Hematopoietic multipotent progenitor cell treated with erythropoietin and hydrocortisone succinate and interleukin-3 and kit ligand, for 8 days (in vitro differentiated cells): ENCODE measurements at regions not wholly inside any gene's neighbourhood (a gene's known extent, or its start where the extent isn't known, plus 50 kb on each side); places are given as distances from the start of the nearest gene placed in this dataset.
"Not testable (repeated sequence)": the region's sequence is repeated elsewhere in the genome, so short reads cannot be mapped to it uniquely, and the experiment has no call there.

Source experiments
- DNase-seq: peaks from one replicate; pipeline ENCODE4 v3.0.0-alpha.2; 2015

DNA sequence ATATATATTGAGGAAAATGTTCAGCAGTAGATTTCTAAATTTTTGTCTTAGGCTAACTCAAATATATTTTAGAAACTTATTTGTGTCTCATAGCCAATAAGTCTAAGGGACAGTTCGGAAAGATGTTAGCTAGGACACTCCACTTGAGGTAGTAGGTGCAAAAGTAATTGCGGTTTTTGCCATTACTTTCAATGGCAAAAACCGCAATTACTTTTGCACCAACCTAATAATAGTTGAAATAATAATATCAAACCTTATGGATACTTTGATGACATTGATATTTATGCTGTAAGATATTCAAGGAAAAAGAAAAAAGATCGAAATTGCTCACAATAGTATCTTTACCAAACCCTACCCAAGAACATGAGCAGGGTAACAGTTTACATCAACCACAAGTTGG lies 555.5 kb upstream of the ST8SIA4 start:
- no peak for DNase-seq

DNA sequence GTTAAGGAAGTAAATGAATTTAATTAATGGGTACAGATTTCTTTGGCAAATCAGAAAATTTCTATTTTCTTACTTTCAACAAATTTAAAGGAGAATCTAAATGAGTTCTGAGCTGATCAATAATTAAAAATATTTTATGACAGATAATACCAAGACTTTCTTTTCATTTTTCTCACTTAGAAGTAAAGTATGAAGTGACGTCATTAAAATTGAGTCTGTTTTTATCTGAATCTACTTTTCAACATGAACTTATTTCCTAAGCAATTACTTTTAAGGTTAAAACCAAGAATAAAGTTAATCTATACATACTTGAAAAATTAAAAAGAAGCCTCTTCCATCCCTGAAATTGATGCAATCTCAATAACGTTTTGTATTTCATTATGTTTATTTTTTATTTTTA lies 552.8 kb upstream of the ST8SIA4 start:
- DNase-seq, result no peak

DNA sequence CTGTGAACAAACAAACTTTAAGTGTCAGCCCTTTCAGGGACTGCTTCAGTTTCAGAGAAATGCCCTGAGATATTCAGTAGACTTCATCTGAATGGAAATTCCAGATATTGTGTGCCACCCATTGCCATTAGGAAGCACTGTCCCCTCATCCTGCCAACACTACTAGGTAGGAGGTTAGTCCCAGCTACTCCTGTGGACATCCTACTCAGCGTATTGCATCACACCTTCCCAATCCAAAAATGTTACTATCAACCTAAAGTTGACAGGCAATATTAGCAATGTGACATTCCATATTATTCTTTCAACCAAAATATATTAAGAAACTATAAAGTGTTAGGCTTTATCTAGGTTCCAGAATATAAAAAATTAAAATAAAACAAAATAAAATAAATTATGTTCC lies 552.0 kb upstream of the ST8SIA4 start:
- no peak for DNase-seq

DNA sequence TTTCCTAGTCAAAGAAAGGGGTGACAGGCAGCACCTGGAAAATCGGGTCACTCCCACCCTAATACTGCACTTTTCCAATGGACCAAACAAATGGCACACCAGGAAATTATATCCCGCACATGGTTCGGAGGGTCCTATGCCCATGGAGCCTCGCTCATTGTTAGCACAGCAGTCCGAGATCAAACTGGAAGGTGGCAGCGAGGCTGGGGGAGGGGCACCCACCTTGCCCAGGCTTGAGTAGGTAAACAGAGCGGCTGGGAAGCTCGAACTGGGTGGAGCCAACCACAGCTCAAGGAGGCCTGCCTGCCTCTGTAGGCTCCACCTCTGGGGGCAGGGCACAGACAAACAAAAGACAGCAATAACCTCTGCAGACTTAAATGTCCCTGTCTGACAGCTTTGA lies 539.2 kb upstream of the ST8SIA4 start:
- DNase-seq, result not testable (repeated sequence)

DNA sequence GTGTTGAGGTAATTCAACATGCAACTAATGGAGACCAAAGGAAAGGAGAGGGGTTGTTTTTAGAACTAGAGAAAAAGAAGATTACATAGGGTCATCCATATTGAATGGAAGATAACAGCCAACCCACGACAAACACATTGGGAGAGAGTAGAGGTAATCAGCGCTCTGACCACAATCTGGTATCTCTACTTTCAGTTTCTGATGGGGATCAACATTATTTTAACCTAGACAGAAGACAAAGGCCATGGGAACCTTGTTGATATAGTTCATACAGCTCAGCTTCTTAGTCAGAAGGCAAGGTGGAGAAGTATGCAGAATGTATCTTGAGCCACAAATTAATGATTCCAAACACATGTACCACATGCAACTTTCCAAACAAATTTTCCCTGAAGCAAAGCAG lies 537.1 kb upstream of the ST8SIA4 start:
- no peak for DNase-seq

DNA sequence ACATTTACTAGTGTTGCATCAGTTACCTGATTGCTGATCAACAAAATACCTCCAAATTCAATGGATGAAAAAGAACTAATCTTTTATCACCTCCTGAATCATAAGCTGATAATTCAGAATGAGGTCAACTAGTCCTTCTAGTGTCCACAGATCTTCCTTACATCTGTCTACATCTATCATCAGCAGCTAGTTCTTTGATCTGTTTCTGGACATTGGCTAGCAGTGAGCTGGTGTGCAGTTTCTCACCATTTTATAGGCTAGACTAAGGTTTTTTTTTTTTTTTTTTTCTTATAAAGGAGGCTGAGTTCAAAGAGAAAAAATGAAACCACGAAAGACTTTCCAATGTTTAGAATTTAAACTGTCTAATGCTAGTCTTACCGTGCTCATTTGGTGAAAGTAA lies 534.3 kb upstream of the ST8SIA4 start:
- DNase-seq, result no peak

DNA sequence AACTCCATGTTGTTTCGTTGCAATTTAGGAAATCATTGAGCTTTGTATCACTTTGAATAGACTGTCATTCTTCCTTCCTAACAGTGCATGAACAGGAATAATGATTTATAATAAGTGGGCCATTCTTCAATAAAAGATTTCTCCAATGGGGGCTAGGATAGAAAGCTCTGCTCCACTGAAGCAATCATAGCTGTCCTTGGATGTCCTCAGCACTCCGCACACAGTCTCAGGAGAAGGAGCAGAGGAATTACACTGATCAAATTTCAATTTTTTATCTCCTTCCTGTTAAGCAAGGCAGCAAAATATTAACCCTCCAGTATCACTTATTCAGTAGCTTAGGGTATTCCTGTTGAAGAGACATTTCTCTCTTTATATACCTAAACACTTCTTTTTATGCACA lies 532.7 kb upstream of the ST8SIA4 start:
- no peak for DNase-seq

DNA sequence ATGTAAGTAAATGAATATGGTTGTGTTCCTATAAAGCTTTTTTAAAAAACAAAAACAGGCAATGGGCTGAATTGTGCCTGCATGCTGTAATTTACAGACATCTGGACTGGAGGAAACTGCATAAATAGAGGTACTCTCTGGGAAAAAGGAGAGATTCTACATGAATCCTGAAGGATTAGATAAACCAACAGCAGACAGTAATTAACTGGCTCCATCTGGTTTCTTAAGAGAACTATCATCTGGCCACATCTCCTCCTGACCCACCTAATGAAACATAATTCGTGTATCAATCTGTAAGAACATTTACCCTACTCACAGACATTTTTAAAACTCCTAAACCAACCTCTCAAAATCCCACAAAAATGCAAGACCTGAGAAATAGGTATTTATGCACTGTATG lies 528.1 kb upstream of the ST8SIA4 start:
- DNase-seq, result no peak

DNA sequence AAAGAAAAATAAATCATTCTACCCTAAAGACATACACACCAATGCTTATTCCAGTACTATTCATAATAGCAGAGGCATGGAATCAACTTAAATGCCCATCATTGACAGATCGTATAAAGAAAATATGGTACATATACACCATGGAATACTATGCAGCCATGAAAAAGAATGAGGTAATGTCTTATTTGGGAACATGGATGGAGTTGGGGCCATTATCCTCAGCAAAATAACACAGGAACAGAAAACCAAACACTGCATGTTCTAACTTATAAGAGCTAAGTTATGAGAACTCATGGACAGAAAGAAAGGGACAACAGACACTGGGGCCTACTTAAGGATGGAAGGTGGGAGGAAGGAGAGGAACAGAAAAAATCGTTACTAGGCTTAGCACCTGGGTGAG lies 527.5 kb upstream of the ST8SIA4 start:
- no peak for DNase-seq

DNA sequence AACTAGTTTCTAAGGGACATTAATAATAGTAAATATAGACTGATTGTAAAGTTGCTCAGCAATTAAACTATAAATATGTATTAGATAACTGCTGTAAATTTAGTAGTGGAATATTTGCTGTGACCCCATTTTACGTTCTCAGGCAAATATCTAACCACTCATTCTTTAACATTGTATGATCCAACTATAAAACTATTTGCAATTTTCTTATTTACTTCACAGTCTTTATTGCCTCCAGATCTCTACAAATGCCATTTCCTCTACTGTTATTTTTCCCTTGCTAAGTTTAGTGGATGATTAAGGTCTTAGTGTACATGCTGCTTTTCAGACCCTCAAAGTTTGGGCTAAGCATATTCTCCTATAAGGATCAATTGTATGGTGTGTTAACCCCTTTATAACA lies 526.2 kb upstream of the ST8SIA4 start:
- no peak for DNase-seq

DNA sequence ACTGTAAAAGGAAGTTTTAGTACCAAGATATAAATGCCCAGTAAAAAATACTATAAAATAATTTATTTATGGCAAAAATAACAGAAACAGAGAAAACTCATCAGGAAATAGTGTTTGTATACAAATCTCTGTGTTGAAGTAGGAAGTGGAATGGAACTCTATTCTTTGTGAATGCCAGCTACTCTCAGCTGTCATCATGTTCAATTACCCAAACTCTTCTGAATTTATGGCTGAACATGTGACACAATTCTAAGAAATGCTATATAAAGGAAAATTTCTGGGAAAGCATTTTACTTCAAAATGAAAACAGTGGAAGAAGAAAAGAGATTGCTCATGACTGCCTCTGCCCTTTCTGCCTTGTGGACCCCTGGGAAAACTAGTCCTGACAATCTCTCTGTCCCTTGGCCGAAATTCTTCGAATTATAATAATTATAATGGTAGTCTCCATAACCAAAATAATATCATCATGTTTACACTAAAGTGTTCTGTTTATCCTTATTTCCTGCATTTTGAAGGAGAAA lies 522.3 kb upstream of the ST8SIA4 start:
- DNase-seq, result no peak

DNA sequence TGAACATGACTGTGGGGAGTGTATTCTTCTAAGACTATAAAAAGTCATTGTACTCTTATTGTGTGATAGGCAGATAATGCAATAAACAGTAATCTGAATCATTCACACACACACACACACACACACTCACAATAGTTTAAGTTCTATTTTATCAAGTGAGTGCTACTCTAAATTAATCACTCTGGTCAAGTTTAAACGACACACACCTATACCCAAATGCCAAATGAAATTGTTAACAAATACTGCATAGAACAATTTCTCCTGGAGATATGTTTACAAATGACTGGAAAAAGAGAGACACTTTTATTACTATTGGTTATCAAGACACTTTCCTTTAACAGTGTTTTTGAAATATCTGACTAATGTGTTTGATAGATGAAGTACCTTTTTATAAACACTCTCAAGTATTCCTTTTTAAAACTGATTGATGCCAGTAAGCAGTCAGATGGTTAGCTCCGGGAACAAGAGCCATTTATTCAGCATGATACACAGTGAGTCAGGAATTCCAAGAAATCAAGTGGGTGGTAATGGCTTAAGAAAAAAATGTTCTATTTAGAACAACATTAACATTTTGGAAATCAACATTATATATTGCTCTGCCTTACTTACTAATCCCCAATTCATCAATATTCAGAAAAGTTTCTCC lies 521.6 kb upstream of the ST8SIA4 start:
- DNase-seq, result no peak

DNA sequence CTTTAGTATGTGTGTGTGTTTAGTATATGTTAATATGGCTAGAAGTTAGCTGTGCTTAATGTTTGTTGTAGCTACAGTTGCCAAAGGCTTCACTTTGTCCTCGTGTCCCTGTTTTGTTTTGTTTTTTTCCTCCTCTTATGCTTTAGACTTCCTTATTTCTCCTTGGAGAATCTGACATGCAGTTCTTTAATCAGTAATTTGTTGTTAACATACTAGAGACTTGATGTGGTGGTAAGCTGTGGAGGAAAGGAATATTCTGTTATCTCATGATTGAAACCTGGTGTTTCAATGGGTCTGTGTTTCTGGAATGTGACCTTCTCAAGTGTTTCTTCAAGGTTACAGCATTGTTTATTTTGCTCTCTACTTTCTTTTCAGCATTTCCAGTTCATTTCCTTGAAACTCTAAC lies 515.6 kb upstream of the ST8SIA4 start:
- DNase-seq, result no peak

DNA sequence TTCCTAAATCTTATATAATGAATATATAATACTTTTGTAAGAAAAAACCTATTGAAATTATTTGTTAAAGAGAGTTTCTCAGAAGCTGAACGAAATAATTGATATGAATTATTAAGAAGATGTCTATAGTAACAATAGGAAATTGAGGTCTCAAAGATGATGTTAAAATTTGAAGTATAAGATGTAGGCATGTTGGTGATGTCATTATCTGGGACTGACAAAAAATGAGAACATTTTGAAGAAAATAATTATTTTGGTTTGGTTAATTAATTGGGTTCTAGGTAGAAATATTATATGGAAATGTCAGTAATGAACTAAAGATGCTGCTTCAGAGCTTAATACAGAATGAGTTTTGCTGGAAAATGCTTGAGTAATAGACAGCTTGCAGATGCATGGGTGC lies 501.4 kb upstream of the ST8SIA4 start:
- no peak for DNase-seq

DNA sequence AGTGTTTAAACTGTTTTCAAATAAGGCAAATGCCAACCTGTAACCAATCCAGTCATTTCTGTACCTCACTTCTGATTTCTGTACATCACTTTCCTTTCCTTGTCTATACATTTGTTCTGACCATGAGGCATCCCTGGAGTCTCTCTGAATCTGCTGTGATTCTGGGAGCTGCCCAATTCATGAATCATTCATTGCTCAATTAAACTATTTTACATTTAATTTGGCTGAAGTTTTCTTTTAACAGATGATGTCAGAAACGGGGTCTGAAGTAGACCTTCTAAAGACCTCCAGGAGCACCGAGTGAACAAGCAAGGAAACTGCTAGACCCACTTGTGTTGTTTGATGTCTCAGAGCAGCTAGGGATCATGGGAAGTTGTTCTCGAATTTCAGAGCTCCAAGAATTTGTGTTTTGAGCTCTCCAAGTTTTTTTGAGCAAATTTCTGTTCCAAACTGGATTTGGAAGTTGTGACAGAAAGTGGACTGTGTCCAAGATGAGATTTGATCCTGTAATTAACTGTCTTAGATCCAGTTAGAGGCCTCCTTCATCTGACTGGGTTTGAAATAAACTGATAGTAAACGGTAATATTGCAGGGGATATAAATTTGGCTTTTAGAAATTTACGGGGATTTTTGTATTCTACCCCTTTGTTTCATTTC lies 490.8 kb upstream of the ST8SIA4 start:
- DNase-seq, result no peak

DNA sequence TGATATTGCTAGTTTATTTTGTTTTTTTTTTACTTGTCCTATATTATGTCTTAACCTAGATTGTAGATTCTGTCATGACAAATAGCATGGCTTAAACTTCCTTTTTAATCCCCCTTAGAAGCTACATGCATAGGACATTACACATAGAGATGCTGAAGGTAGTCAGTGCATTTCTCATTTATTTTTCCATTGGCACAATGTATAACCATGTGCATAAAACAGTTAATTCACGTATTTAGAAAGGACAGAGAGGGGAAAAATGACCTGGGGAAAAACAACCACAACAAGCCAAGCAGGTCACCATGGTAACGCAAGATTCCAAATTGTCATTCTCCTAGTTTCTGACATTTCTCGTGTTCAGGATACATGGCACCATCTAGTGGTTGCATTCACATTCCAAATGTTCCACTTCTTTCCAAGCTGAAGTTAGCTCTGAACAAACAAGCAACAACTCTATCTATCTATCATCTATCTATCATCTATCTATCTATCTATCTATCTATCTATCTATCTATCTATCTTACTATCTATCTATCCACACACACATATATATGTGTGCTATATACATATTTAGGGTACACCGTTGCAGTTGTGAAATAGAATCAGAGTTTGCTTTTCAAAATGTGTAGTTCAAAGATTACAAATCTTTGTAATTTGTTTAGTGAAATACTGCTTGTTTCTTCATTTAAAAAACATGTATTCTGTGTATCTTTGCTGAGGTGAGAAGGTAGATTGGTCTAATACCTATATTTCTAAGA lies 487.2 kb upstream of the ST8SIA4 start:
- DNase-seq, result peak; percentile 49

DNA sequence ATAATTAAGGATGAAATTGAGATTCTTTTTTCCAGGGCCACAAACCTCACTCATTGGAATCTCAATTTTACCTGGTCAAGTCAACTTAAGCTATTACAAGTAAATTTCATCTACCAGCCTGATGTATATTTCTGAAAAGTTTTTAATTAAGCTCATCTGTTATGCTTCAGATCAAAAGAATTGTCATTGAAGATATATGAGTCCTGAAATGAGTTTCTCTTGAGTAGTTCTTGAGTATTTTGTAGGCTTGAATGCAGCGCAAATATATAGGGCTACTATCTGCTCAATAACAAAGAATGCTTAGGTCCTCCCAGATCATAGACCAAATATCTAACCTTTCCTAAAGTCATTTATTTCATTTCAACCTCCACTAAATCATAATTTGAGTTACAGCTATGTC lies 482.2 kb upstream of the ST8SIA4 start:
- DNase-seq, result no peak

DNA sequence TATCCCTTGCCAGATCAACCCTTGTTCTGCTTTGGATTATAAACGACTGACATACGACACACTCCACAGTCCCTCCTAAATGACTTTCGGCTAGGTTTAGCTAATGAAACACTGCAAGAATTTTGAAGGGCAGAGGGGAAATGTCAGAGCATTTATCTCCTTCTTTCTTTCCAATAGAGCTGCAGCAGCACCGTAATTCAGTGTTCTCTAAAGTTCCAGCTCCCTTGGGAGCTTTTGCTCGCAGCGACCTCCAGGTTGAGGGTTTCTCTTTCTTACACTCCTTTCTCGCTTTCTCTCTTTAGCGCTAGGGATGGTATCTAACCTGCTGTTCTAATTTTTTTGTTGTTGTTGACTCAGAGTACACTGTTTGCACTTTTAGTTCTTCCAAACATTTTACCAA lies 467.1 kb upstream of the ST8SIA4 start:
- no peak for DNase-seq

DNA sequence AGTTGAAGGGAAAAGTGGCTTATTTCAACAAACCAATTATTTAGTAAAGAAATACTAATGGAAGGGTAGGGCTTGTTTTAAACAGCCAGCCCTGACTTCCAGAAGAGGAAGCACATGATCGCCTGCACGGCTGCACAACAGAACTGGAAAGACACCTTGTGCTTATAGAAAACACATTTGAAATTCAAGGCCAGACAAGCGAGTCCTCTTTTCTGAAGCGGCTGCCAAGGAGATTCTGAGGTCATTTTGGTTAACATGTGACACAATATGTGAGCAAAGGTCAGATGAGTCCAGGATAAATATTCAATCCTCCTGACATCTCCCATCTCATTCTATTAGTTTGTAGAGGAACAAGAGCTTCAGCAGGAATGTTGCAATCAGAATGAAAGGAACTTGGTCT lies 461.4 kb upstream of the ST8SIA4 start:
- DNase-seq, result no peak

DNA sequence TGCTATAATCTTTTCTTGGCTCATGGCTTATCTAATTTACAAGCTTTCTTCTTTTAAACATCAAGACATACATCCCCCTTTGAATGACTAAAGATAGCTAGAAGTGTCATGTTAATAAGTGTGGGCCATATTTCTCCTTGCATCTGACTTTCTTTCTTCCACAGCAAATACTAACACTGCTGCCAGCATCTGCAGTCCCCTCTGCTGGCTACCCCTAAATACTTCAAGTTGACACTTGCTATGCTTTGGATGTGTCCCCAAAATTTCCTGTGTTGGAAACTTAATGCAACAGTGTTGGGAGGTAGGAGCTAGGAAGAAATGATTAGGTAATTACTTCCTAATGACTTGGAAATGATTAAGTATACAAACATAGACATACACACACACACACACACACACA lies 459.0 kb upstream of the ST8SIA4 start:
- no peak for DNase-seq

DNA sequence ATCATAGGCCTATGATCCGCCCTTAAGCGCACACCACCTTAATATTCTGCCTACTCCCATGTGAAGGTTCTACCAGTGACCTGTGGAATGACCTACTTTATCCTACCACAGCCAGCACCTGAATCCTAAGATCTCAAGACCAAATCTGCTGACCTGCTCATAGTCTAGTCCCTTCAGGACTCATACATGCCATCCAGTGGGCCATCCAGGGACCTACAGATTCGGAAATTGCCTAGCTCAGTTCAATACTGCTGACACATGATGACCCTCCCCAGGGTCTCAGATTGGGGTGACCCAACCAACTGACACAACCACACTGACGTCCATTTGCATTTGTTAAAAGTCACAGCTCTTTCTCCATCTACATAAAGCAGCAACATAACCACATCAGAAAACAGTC lies 443.8 kb upstream of the ST8SIA4 start:
- DNase-seq, result no peak

DNA sequence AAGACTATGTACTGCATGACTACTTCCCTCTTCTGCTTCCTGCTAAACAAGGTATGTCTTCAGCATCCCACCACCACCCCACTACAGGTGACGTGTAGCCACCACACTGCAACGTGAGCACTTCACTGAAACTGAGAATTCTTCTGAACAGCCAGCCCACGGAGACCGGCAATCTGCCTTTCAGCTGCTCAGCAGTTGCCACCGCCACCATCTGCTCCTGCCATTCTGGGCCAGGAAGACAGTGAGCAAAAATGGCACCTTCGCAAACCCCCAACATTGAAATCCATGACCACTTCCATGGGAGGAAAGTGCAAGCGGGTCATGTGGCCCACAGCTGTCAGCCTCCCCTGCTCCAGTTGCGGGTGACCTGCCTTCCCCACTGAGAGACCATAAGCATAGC lies 443.4 kb upstream of the ST8SIA4 start:
- DNase-seq, result no peak

DNA sequence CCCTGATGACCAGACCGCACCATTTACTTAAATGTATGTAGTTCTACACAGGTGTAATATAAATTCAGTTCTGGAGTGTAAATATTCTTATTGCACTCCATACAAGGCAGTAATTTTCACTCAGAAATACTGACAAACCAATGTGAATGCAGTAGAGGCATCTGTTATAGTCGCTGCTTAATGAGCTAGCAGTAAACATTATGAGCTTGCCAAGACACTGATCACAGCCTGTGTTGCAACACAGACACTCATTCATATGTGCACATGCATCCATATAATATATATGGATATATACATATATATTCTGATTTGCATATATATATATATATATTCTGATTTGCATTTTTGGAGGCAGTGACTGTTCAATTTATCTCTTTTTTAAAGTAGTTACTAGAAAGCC lies 435.1 kb upstream of the ST8SIA4 start:
- DNase-seq, result no peak

DNA sequence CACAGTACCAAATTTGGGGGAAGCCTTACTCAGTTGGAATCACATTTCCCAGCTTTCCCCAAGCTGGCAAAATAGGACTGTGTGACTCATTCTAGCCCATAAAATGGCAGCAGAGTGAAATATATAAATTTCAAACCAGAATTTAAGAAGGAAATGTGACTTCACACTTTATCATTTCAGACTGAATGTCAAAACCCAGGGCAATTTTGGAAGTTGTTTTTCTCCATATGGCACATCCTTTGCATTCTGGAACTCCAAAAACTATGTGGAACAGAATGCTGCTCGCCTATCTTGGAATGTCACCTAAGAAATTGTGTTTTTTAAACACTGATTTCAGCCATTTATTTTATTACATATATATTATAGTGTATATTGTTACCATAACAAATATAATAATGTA lies 424.7 kb upstream of the ST8SIA4 start:
- DNase-seq, result no peak
